Neuronal stem cell (in vitro differentiated cells): ENCODE measurements at regions not wholly inside any gene's neighbourhood (a gene's known extent, or its start where the extent isn't known, plus 50 kb on each side); places are given as distances from the start of the nearest gene placed in this dataset.

Source experiments
- DNase-seq: peaks from one replicate; pipeline ENCODE4 v3.0.0-alpha.2; 2013; ENCODE audit warnings: low spot score
- H2AFZ ChIP-seq: one replicate; pipeline ENCODE4 v1.6.1; 2013; ENCODE audit warnings: mild to moderate bottlenecking, low read length, inconsistent platforms
- H2AK5ac ChIP-seq: 2 replicates; pipeline ENCODE4 v1.6.1; 2013; ENCODE audit warnings: low read depth, mild to moderate bottlenecking, inconsistent platforms, low read length, moderate library complexity, mixed read lengths
- H2BK120ac ChIP-seq: 2 replicates; pipeline ENCODE4 v1.6.1; 2013; ENCODE audit warnings: low read depth, mild to moderate bottlenecking, inconsistent platforms, low read length, moderate library complexity, mixed read lengths
- H2BK12ac ChIP-seq: one replicate; pipeline ENCODE4 v1.6.1; 2013; ENCODE audit warnings: low read length, inconsistent platforms
- H2BK15ac ChIP-seq: 2 replicates; pipeline ENCODE4 v1.6.1; 2013; ENCODE audit warnings: mild to moderate bottlenecking, low read length, inconsistent platforms, mixed read lengths
- H2BK5ac ChIP-seq: one replicate; pipeline ENCODE4 v1.6.1; 2013; ENCODE audit warnings: inconsistent platforms, mild to moderate bottlenecking, low read length, moderate library complexity
- H3K14ac ChIP-seq: one replicate; pipeline ENCODE4 v1.6.1; 2013; ENCODE audit warnings: low read length, inconsistent platforms
- H3K18ac ChIP-seq: 2 replicates; pipeline ENCODE4 v1.6.1; 2013; ENCODE audit warnings: low read length, inconsistent platforms
- H3K23ac ChIP-seq: 2 replicates; pipeline ENCODE4 v1.6.1; 2013; ENCODE audit warnings: low read depth, mild to moderate bottlenecking, mixed read lengths, low read length, inconsistent platforms; ENCODE audit not compliant: poor library complexity
- H3K27ac ChIP-seq: replicated peaks from 3 replicates; pipeline ENCODE4 v1.5.1; 2013; ENCODE audit warnings: low read length, inconsistent platforms
- H3K27me3 ChIP-seq, 3 experiments: 2 replicates each; pipeline ENCODE4 v1.6.1; 2013; ENCODE audit warnings: low read length in 3 of 3, mild to moderate bottlenecking in 2 of 3, inconsistent platforms in 1 of 3, low read depth in 1 of 3, mixed read lengths in 1 of 3, moderate library complexity in 1 of 3; ENCODE audit not compliant: control insufficient read depth in 3 of 3, insufficient read depth in 3 of 3
- H3K36me3 ChIP-seq, 2 donors: replicated peaks in 1 of 2; 2 replicates each; pipeline ENCODE4 v1.6.1; 2013; ENCODE audit warnings: low read length in 2 of 2; ENCODE audit not compliant: control insufficient read depth in 2 of 2, insufficient read depth in 2 of 2
- H3K4ac ChIP-seq: 2 replicates; pipeline ENCODE4 v1.6.1; 2013; ENCODE audit warnings: inconsistent platforms, mild to moderate bottlenecking, low read length, moderate library complexity
- H3K4me1 ChIP-seq, 2 donors: 1 replicate in 1 of 2; 2 replicates in 1 of 2; pipeline ENCODE4 v1.6.1; 2013; ENCODE audit warnings: low read length in 2 of 2, low read depth in 1 of 2; ENCODE audit not compliant: control insufficient read depth in 2 of 2, insufficient read depth in 1 of 2
- H3K4me2 ChIP-seq: one replicate; pipeline ENCODE4 v1.6.1; 2013; ENCODE audit warnings: mild to moderate bottlenecking, low read length, inconsistent platforms; ENCODE audit not compliant: insufficient read depth, poor library complexity, severe bottlenecking
- H3K4me3 ChIP-seq, 2 donors: 2 replicates each; pipeline ENCODE4 v1.5.1; 2013; ENCODE audit warnings: low read length in 2 of 2, mild to moderate bottlenecking in 2 of 2, inconsistent platforms in 1 of 2, moderate library complexity in 1 of 2
- H3K79me1 ChIP-seq: one replicate; pipeline ENCODE4 v1.6.1; 2013; ENCODE audit warnings: low read depth, mild to moderate bottlenecking, inconsistent platforms, low read length, moderate library complexity
- H3K9ac ChIP-seq: one replicate; pipeline ENCODE4 v1.6.1; 2013; ENCODE audit warnings: mild to moderate bottlenecking, low read depth, low read length, inconsistent platforms; ENCODE audit not compliant: poor library complexity
- H3K9me3 ChIP-seq, 2 donors: replicated peaks in 1 of 2; 2 replicates each; pipeline versions ENCODE3 to v1.6.1; 2013; ENCODE audit warnings: low read length in 2 of 2, mild to moderate bottlenecking in 2 of 2, inconsistent platforms in 1 of 2, low read depth in 1 of 2, mixed read lengths in 1 of 2, moderate library complexity in 1 of 2; ENCODE audit not compliant: control insufficient read depth in 2 of 2, insufficient read depth in 1 of 2
- H4K8ac ChIP-seq: one replicate; pipeline ENCODE4 v1.6.1; 2013; ENCODE audit warnings: low read depth, mild to moderate bottlenecking, inconsistent platforms, low read length, moderate library complexity
- H4K91ac ChIP-seq: one replicate; pipeline ENCODE4 v1.6.1; 2013; ENCODE audit warnings: low read length, low read depth, mild to moderate bottlenecking, inconsistent platforms; ENCODE audit not compliant: poor library complexity
- WGBS, 2 donors: extraction: QIAGEN DNeasy Blood & Tissue Kit; methylation state at CpG; one replicate each; pipeline ENCODE4 v1.1.7; 2013; ENCODE audit warnings: missing lambda C conversion rate in 2 of 2, mixed read lengths in 1 of 2; ENCODE audit not compliant: insufficient read length in 2 of 2, insufficient replicate concordance in 1 of 2; ENCODE audit errors: extremely low coverage in 2 of 2; 5-methylcytosine and 5-hydroxymethylcytosine counted together

GRCh38 chr7:132733860-132734259 is 157.6 kb upstream of the PLXNA4 start:
- WGBS, 2 donors: no CpG with 5 or more reads among the region's 9 CpGs
- no peak overlapping the region for H3K9ac ChIP-seq

DNA sequence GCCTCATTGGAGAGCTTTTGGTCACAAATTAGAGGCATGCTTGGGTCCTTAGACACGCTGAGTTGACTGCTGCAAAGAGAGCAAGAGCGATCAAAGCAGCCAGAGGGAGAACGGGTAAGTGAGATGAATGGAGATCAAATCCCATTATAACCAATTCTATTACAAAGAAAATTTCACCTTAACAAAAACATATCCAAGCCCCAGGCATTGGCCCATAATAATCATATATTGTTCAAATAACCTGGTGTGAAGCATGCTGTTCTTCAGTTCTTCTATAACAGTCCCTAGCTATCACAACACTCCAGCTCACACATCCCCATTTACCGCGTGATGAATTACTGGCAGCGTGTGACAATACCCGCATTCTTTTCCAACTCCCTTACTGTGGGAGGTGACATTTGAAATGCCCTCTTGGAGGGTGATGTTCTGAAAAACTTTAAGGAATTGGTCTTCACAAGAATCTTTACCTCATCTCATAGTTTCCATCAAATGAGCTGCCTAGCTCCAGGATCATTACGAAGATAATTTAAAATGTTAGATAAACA is 156.1 kb upstream of the PLXNA4 start:
- no peak overlapping the region for H4K91ac ChIP-seq
- no peak overlapping the region for H2BK120ac ChIP-seq
- no peak overlapping the region for H3K9ac ChIP-seq
- H3K27ac ChIP-seq: no peak overlapping the region
- no peak overlapping the region for H2AK5ac ChIP-seq
- no peak overlapping the region for H3K18ac ChIP-seq
- DNase-seq: no peak
- H2BK12ac ChIP-seq: no peak overlapping the region
- no peak overlapping the region for H3K23ac ChIP-seq
- no peak overlapping the region for H3K4me3 ChIP-seq
- WGBS, 2 donors: no CpG with 5 or more reads among the region's 8 CpGs
- no peaks in the 10 kb centered on the region for H3K9me3 ChIP-seq
- no peak overlapping the region for H3K4me2 ChIP-seq
- no peak overlapping the region for H2AFZ ChIP-seq
- H3K4me1 ChIP-seq: no peaks in the 10 kb centered on the region
- no peaks in the 10 kb centered on the region for H3K27me3 ChIP-seq
- no peaks in the 10 kb centered on the region for H3K79me1 ChIP-seq
- H3K14ac ChIP-seq: no peak overlapping the region
- H3K4ac ChIP-seq: no peak overlapping the region
- no peak overlapping the region for H2BK5ac ChIP-seq
- no peak overlapping the region for H2BK15ac ChIP-seq
- H4K8ac ChIP-seq: no peak overlapping the region
- no peaks in the 10 kb centered on the region for H3K36me3 ChIP-seq

More at GRCh38 chr7:132733860-132734259, 157.6 kb upstream of the PLXNA4 start:
- Histone ChIP-seq H2BK15ac (no peak overlapping the region), H4K8ac (no peak overlapping the region), H3K36me3 (no peaks in the 10 kb centered on the region), H2AK5ac (no peak overlapping the region), H3K18ac (no peak overlapping the region), H3K23ac (no peak overlapping the region), H3K27ac (no peak overlapping the region), H3K79me1 (no peaks in the 10 kb centered on the region), H3K4me3 (no peak overlapping the region), H3K14ac (no peak overlapping the region), H3K4ac (no peak overlapping the region), H2AFZ (no peak overlapping the region), H2BK12ac (no peak overlapping the region), H2BK120ac (no peak overlapping the region), H3K27me3 (no peaks in the 10 kb centered on the region), H3K9me3 (no peaks in the 10 kb centered on the region), H3K4me1 (no peaks in the 10 kb centered on the region), H4K91ac (no peak overlapping the region), H2BK5ac (peak overlapping the region; percentile 42), H3K4me2 (no peak overlapping the region)
- DNase-seq: no peak

- WGBS, 2 donors: no CpG with 5 or more reads among the region's 4 CpGs
- H3K9me3 ChIP-seq: no peaks in the 10 kb centered on the region
These were observed 153.8 kb upstream of the PLXNA4 start for GRCh38 chr7:132730105-132730504.

GRCh38 chr7:132723506-132724081 is 147.3 kb upstream of the PLXNA4 start:
- no peaks in the 10 kb centered on the region for H3K36me3 ChIP-seq
- no peaks in the 10 kb centered on the region for H3K9me3 ChIP-seq
- no peak overlapping the region for H2BK120ac ChIP-seq
- no peaks in the 10 kb centered on the region for H3K27me3 ChIP-seq
- WGBS, 2 donors: no CpG with 5 or more reads among the region's 4 CpGs
- no peak overlapping the region for H3K4me3 ChIP-seq
- no peak overlapping the region for H3K9ac ChIP-seq
- H3K4ac ChIP-seq: no peak overlapping the region
- no peak overlapping the region for H3K27ac ChIP-seq
- H3K4me2 ChIP-seq: no peak overlapping the region
- DNase-seq: no peak
- no peak overlapping the region for H2BK5ac ChIP-seq
- no peak overlapping the region for H3K18ac ChIP-seq
- no peak overlapping the region for H2BK15ac ChIP-seq
- H4K8ac ChIP-seq: no peak overlapping the region
- H2BK12ac ChIP-seq: no peak overlapping the region
- H2AK5ac ChIP-seq: no peak overlapping the region
- H3K23ac ChIP-seq: no peak overlapping the region
- no peak overlapping the region for H2AFZ ChIP-seq
- H4K91ac ChIP-seq: no peak overlapping the region
- no peaks in the 10 kb centered on the region for H3K79me1 ChIP-seq
- no peak overlapping the region for H3K14ac ChIP-seq
- no peaks in the 10 kb centered on the region for H3K4me1 ChIP-seq

More at GRCh38 chr7:132730105-132730504, 153.8 kb upstream of the PLXNA4 start:
- Histone ChIP-seq H2BK5ac (no peak overlapping the region), H3K4me1 (no peaks in the 10 kb centered on the region), H3K14ac (no peak overlapping the region), H3K4me3 (no peak overlapping the region), H3K23ac (no peak overlapping the region), H2AK5ac (no peak overlapping the region), H3K4me2 (no peak overlapping the region), H2BK12ac (no peak overlapping the region), H2AFZ (no peak overlapping the region), H4K8ac (no peak overlapping the region), H3K18ac (no peak overlapping the region), H3K9ac (no peak overlapping the region), H3K36me3 (no peaks in the 10 kb centered on the region), H3K4ac (no peak overlapping the region), H3K27me3 (no peaks in the 10 kb centered on the region), H2BK15ac (no peak overlapping the region), H3K27ac (no peak overlapping the region), H3K79me1 (no peaks in the 10 kb centered on the region), H4K91ac (no peak overlapping the region), H2BK120ac (no peak overlapping the region)
- DNase-seq: no peak
